ENCODE measurements at regions not wholly inside any gene's neighbourhood (a gene's known extent, or its start where the extent isn't known, plus 50 kb on each side); places are given as distances from the start of the nearest gene placed in this dataset.

- TF ChIP-seq EZH2phosphoT487 (conservative IDR thresholded peaks at IDR 0.05; ENCODE audit: low read length): no peak
- TF ChIP-seq CTCF (IDR thresholded peaks at IDR 0.05; ENCODE audit: insufficient read depth, low read length, poor library complexity, severe bottlenecking): no peak
Measured at GRCh38 chr6:51094271-51094670, 275.6 kb downstream of the TFAP2B start.
